ENCODE measurements at regions not wholly inside any gene's neighbourhood (a gene's known extent, or its start where the extent isn't known, plus 50 kb on each side); places are given as distances from the start of the nearest gene placed in this dataset.
"Not testable (repeated sequence)": the region's sequence is repeated elsewhere in the genome, so short reads cannot be mapped to it uniquely, and the experiment has no call there.

DNA sequence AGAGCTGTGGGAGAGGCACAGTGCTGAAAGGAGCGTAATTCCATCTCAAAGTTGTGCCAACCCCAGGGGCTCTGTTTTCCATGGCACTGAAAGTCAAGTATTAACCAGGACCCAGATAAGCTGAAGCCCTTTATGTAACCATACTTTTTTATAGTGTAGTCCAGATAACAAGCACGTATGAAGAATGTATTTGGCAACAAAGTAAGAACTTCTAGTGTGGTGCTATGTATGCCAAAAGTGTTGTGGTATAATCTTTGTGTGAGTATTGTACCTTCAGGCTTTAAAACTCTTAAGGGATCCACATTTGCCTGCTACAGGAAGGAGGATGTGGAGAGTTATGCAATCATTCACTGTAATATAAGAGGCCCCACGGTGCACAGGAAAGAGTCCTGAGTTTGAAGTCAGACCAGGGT is 129.4 kb downstream of the IBTK start:
- DNase-seq, result no peak

DNA sequence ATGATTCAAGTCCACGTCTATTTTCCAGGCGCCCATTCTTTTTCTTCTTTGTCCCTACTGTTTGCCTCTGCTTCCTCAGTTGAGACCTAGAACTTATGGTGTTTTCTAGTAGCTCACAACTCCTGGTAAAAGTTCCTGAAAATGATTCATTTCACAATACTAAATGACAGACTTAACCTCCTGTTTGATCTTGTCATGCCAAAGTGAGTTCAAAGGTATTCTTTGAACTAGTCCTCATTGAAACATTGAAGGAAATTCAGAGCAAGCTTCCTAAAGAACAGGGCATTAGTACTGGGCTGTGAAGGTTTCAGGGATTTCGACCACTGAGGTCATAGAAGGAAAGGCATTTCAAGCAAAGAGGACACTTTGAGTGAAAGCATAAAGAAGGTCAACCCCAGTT is 132.8 kb downstream of the IBTK start:
- DNase-seq, result no peak

DNA sequence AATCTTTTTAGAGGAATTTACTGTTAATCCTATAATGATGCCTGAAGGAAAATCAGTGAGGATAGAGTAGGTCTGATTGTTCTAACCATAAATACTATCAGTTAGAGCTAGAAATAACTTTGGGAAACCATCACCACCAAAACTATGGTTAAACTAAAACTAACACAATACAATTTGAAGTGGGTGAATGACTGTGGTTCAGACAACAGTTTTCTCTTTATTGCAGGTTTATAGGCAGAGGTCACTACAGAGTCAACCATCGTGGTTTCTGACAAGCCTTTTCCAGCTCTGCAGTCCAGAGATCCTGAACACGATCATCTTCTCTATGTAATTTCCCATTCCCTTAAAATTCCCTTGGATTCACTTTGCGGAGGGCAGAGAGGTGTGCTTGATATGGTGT is 134.3 kb downstream of the IBTK start:
- DNase-seq, result no peak

DNA sequence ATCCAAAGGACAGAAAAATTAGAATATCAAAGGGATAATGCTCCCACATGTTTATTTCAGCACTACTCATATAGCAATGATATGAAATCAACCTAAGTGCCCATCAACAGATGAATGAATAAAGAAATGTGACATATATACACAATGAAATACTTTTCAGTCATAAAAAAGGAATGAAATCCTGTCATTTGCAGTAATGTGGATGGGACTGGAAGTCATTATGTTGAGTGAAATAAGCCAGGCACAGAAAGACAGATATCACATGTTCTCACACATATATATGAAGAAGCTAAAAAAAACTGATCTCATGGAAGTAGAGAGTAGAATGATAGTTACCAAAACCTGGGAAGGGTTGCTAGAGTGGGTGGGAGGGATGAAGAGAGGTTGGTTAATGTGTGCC is 135.7 kb downstream of the IBTK start:
- DNase-seq, result no peak

DNA sequence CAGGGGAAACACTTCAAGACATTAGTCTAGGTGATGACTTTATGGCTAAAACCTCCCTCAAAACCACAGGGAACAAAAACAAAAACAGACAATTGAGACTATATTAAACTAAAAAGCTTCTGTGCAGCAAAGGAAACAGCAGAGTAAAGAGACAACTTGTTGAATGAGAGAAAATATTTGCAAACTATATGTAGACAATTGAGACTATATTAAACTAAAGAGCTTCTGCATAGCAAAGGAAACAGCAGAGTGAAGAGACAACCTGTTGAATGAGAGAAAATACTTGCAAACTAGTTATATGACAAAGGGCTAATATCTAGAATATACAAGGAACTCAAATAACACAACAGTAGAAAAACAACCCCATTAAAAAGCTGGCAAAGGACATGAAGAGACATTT is 136.4 kb downstream of the IBTK start:
- DNase-seq, result no peak

DNA sequence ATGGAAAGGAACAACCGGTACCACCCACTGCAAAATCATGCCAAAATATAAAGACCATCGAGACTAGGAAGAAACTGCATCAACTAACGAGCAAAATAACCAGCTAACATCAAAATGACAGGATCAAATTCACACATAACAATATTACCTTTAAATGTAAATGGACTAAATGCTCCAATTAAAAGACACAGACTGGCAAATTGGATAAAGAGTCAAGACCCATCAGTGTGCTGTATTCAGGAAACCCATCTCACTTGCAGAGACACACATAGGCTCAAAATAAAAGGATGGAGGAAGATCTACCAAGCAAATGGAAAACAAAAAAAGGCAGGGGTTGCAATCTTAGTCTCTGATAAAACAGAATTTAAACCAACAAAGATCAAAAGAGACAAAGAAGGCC is 144.4 kb downstream of the IBTK start:
- DNase-seq, result not testable (repeated sequence)

DNA sequence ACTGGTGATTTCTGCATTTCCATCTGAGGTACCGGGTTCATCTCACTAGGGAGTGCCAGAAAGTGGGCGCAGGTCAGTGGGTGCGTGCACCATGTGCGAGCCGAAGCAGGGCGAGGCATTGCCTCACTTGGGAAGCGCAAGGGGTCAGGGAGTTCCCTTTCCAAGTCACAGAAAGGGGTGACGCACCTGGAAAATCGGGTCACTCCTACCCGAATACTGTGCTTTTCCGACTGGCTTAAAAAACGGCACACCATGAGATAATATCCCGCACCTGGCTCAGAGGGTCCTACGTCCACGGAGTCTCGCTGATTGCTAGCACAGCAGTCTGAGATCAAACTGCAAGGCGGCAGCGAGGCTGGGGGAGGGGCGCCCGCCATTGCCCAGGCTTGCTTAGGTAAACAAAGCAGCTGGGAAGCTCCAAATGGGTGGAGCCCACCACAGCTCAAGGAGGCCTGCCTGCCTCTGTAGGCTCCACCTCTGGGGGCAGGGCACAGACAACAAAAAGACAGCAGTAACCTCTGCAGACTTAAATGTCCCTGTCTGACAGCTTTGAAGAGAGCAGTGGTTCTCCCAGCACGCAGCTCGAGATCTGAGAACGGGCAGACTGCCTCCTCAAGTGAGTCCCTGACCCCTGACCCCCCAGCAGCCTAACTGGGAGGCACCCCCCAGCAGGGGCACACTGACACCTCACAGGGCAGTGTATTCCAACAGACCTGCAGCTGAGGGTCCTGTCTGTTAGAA is 146.0 kb downstream of the IBTK start:
- DNase-seq, result not testable (repeated sequence)

DNA sequence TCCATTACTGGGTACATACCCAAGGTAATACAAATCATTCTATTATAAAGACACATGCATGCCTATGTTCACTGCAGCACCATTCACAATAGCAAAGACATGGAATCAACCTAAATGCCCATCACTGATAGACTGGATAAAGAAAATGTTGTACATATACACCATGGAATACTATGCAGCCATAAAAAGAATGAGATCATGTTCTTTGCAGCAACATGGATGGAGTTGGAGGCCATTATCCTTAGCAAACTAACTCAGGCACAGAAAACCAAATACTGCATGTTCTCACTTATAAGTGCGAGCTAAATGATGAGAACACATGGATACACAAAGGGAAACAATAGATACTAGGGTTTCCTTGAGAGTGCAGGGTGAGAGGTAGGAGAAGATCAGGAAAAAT is 146.8 kb downstream of the IBTK start:
- DNase-seq, result not testable (repeated sequence)

DNA sequence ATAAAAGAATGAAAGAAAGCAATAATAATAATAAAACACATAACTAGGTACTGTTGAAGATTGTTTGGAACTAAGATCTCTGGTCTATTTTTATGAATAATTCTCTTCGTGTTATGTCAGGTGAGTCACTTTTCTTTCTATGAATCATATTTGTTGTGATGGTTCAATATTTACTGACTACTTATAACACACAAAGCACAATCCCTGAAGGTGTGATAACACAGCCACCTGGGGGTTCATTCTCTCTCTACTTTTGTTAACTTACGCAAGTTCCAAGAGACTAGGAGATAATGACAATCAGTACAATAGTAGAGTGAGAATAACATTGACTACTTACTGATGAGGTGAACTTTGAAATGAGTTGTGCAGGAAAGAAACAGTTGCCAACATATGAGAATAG is 149.9 kb downstream of the IBTK start:
- DNase-seq, result no peak

DNA sequence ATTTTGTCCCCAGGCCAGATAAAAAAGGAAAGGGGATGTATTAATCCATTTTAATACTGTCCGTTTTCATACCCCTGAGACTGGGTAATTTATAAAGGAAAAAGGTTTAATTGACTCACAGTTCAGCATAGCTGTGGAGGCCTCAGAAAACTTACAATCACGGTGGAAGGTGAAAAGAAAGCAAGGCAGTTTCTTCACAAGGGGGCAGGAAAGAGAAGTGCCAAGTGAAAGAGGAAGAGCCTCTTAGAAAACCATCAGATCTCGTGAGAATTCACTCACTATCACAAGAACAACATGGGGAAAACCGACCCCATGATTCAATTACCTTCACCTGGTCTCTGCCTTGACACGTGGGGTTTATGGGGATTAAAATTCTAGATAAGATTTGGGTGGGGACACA is 152.5 kb downstream of the IBTK start:
- DNase-seq, result no peak

DNA sequence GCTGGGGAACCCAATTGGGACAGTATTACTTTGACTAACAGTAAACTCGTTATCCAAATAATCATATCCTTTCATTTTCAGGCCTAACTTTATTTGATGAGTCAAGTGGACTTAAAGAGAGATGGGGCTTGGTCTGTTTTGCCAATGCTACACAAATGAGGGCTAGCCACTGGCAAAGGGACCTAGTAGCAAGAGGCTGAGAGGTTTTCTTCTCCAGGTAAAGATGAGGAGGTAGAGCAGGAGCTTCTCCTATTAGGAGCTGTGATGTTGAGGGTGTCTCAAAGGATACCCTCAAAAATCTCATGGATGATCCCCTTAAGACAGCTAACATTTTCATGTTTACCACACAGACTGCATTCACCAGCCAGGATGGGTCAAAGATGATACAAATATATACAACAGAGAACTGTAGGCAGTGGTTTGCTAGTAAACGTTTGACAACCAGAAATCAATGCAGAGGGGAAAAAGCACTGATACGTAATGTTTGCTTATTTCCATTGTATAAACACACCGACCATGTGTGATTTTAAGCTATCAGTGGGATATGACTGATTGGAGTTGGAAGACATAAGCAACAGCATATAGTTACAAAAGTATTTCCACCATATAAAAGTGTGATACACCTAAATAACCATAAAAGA is 153.3 kb downstream of the IBTK start:
- no peak for DNase-seq

DNA sequence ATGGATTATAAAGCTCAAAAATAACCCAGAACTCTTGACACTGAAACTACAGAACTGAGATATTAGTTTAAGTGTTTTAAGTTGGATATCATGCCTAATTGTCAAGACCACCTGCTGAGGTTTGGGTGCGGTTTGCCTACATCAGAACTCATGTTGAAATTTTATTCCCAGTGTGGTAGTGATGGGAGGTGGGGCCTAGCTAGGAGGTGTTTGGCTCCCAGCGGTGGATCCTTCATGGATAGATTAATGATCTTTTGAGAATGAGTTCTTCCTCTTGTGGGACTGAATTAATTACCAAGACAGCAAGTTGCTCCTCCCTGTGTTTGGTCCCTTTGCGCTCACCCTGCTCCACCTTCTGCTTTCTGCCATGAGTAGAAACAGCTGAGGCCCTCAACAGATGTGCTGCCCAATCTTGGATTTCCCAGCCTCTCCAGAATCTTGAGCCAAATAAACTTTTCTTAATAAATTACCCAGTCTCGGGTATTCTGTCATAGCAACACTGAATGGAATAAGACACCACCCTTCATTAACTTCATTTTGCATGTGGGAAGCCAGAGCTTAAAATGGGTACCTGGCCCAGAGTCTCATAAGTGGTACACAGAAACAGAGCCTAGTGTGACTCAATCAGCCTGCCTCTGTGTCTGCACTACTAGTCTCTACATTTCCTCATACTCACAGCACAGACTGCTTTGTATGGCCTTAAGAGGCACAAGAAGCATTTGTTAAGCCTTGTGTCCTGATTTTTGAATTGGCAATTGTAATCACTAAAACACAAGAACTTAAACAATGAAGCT is 158.4 kb downstream of the IBTK start:
- no peak for DNase-seq

DNA sequence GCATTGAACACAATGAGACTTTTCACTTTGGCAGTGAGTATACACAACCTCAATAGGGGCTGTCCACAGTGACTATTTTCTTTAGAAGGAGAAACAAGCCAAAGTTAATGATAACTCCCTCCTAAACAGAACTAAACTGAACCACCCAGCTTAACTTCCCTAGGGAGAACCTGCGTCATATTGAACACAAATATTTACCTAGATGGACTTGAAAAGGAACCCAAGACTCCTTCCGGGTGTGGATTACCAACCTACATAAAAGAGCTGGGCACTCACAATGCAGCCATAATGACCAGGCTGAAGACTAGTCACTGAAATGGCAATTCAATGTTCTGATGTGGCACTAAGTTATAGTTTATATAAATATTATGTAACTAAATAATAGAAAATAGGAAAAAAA is 160.6 kb downstream of the IBTK start:
- no peak for DNase-seq

DNA sequence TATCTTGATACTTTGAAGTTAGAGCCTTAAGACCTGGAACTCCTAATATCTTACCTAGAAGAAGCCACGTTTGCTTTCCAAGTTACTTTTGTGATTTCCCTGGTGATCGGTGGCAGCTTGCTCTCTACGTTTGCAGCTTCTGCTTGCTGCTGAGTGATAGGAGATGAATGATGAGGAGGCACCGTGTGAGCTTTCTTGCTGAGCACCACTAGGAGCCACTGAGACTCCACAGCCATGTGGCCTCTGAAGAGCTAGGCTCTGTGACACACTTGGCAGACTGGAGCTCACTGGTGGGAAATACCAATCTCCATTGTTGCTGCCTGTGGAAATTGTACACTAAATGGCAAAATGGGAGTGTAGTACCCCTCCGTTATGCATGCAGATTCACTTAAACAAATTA is 161.8 kb downstream of the IBTK start:
- DNase-seq, result no peak

DNA sequence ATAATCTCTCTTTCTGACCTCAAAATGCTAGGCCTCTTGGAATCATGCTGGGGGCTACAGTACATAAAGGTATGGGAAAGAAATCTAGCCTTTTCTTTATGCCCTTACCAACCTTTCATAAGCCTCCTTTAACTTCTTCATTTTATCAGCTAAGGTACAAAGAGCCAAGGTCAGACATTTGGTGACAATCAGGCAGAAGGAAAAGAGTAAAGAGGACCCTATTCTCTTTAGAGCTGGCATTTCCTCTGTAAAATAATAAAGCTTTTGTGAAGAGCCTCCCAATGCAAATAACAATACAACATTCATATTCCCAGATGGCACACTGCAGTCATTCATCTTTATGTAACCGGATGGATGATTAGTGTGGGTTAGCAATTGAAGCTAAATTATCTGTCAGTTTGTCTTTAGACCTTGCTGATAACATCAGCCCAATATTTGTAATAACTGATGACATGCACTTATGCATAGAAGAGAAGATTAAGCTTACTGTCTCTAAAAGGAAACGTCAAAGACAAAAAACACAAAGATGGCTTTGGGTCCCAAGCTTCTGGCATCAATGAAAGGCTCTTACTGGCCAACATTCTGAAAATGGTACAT is 163.1 kb downstream of the IBTK start:
- no peak for DNase-seq

DNA sequence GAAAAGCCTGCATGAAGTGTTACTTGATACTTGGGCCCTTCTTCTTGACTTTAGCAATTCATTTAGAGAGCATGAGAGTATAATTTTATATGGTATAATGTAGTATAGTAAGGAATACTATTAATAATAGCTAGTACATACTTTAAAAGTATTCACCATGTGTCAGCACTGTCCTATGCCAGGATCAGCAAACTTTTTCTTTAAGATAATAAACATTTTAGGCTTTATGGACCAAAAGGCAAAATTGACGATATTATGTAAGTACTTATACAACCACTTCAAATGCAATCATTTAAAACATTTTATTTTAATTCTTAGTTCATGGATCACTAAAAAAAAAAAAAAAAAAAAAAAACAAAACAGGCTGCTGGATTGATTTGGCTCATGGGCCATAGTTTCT is 163.9 kb downstream of the IBTK start:
- no peak for DNase-seq

DNA sequence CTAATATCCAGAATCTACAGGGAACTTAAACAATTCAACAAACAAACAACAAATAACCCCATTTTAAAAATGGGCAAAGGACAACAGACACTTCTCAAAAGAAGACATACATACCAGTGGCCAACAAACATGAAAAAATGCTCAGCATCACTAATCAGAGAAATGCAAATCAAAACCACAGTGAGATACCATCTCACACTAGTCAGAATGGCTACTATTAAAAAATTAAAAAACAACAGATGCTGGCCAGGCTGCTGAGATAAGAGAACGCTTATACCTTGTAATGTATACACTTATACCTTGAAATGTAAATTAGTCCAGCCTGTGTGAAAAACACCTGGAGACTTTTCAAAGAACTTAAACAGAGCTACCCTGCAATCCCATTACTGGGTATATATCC is 166.8 kb downstream of the IBTK start:
- DNase-seq, result no peak

DNA sequence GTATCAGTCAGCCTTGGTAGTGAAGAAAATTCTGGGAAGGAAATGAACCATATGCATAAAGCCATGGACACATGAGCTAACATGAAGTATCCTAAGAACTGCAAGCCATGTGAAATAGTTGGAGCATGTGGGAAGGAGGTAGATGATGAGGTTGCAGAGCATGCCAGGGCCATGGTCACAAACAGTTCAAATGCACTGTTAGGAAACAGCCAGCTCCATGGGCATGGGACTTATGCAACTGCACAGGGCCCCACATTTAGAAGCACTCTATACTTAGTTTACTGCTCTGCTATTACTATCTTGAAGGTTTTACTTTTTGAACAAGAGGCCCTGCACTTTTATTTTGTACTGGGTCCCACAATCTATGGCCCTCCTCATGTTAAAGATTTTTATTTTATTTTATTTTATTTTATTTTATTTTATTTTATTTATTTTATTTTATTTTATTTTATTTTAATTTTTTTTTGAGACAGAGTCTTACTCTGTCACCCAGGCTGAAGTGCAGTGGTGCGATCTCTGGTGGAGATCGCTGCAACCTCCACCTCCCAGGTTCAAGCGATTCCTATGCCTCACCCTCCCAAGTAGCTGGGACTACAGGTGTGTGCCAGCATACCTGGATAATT is 169.1 kb downstream of the IBTK start:
- no peak for DNase-seq

DNA sequence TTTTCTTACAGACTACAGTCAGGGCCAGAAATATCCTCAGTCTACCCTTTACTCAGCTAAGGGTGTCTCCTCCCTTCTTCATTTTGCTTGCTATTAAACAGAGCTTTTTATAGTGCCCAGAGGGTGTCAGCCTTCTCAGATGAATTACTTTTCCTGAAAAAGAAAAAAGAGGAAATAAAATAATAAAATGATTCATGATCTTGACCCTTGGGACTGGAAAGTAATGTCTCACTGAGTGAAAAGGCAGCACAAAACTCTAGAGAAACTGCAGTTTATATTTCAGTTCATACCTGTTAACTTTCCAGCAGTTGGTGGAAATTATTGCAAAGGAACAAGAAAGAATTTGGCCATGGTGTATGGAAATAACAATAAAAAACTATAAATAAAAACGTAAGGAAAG is 170.6 kb downstream of the IBTK start:
- DNase-seq, result no peak

DNA sequence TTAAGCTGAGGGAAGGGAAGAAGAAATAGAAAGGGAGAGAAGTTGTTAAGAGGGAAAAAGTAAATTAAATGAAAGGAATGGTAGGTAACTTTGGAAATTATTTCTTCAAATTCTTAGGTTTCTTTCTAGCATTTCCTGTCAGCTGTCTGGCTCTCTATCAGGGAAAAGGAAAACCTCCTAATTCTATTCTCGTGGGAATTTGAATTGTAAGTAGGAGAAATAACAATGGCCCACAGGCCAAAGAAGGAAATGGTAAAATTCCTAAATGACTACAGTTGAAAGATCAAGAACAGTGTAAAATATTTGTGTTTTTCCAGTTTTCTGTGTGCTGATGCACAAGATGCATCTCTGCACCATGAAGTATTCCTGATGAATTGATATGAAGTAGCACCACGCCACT is 173.0 kb downstream of the IBTK start:
- no peak for DNase-seq

DNA sequence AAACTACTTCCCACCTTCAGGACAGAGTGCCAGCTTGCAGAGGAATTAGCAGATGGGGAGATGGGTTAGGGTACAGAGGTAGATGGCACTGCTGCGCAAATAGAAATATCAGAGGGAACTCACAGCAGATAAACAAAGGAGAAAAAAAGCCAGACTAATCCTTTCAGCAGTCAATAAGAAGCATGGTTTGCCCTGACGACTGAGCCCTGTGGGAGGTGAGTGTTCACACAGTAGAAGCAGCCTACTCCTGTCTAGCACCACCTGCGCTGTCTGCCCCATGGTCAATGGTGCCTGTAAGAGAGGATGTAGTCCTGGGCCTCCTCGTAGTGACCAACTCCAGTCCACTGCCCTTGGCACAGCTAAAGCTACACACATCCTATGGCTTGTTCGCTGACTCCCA is 174.1 kb downstream of the IBTK start:
- DNase-seq, result no peak

DNA sequence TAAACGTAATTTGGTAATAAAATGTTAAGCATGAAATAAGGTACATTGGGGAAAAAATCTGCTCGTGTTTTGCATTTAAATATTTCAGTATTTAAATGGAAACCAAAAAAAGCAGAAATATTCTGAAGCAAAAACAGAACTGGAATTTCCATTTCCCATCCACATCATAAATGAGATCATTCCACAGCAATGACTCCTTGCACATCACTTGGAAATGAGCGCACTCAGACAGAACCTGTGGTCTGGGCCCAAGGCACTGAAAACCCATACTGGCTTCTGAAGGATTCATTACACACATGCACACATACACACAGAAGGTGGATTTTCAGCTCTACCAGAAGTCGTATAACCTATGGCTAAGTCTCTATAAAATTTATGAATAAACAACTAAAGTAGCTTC is 174.8 kb downstream of the IBTK start:
- no peak for DNase-seq

DNA sequence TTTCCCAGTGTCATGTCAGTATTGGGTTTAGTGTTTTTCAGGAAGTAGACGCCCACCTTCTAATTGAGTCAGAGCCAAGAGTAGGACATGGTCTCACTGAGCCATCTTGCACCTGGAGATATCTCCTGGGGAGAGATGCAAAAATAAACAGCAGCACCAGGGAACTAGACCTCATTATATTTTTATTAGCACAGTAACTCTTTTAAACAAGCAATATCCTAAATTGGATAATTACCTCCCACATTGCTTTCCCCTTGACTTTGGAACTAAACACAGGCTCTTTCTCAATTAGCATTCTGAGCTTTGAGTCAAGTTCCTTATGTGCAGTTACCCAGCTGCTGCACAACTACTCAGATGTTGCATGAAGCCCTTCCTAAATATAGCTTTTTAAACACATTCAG is 175.4 kb downstream of the IBTK start:
- DNase-seq, result peak; percentile 87
